HFFc6 (cell line): ENCODE measurements at regions not wholly inside any gene's neighbourhood (a gene's known extent, or its start where the extent isn't known, plus 50 kb on each side); places are given as distances from the start of the nearest gene placed in this dataset.
"Not testable (repeated sequence)": the region's sequence is repeated elsewhere in the genome, so short reads cannot be mapped to it uniquely, and the experiment has no call there.

Source experiments
- DNase-seq: peaks from one replicate; pipeline ENCODE4 v3.0.0-alpha.2; 2018
- H3K27ac Mint-ChIP-seq: 2 replicates; pipeline ENCODE4 v1.8.0; 2020; ENCODE audit warnings: mild to moderate bottlenecking, mixed read lengths
- H3K27me3 Mint-ChIP-seq: 2 replicates; pipeline ENCODE4 v1.8.0; 2021; ENCODE audit warnings: mild to moderate bottlenecking, moderate library complexity, mixed read lengths; ENCODE audit not compliant: insufficient read depth
- H3K36me3 Mint-ChIP-seq: 2 replicates; pipeline ENCODE4 v1.8.0; 2021; ENCODE audit warnings: low read depth, mixed read lengths
- H3K4me1 Mint-ChIP-seq: 2 replicates; pipeline ENCODE4 v1.8.0; 2020; ENCODE audit warnings: low read depth, mixed read lengths
- H3K4me3 Mint-ChIP-seq: 2 replicates; pipeline ENCODE4 v1.8.0; 2020; ENCODE audit warnings: mild to moderate bottlenecking, moderate library complexity, mixed read lengths
- H3K9me3 Mint-ChIP-seq: 2 replicates; pipeline ENCODE4 v1.8.0; 2020; ENCODE audit warnings: mild to moderate bottlenecking, mixed read lengths
- TF ChIP-seq, protein P1 (sequence below): fragments of 200-600 bp; sonication (generic); IDR thresholded peaks from 2 replicates; pipeline ENCODE4 v1.5.0; 2021; ENCODE audit warnings: antibody characterized with exemption, mild to moderate bottlenecking

DNA sequence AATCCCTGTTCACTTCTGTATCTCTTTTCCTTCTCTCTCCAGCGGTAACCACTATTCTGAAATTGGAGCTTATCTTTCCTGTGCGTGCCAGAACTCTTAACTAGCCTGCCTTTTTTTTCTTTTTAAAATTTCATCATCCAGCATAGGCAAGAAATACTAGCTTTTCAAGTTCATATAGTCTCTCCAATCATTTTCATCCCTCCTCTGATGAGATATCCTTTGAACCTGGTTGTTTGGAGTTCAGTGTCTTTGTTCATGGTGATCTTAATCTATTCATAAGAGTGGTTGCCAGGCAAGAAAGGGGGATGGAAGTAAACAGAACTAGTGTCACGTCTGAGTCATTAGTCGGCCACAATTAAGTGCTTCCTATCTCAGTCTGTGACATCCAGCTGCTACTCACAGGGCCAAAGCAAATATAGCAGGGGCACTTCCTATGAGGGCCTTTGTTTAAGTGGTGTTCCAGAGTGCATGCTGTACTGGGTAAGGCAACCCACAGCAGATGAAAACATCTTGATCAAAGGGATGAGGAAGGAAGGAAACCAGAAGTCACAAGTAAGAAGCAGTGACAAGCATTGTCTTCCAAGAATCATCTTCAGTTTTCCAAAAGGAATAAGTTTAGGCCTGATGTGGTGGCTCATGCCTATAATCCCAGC is 56.4 kb upstream of the XIAP start:
- TF ChIP-seq, protein P1, sequence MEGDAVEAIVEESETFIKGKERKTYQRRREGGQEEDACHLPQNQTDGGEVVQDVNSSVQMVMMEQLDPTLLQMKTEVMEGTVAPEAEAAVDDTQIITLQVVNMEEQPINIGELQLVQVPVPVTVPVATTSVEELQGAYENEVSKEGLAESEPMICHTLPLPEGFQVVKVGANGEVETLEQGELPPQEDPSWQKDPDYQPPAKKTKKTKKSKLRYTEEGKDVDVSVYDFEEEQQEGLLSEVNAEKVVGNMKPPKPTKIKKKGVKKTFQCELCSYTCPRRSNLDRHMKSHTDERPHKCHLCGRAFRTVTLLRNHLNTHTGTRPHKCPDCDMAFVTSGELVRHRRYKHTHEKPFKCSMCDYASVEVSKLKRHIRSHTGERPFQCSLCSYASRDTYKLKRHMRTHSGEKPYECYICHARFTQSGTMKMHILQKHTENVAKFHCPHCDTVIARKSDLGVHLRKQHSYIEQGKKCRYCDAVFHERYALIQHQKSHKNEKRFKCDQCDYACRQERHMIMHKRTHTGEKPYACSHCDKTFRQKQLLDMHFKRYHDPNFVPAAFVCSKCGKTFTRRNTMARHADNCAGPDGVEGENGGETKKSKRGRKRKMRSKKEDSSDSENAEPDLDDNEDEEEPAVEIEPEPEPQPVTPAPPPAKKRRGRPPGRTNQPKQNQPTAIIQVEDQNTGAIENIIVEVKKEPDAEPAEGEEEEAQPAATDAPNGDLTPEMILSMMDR = no peak
- Mint-ChIP-seq H3K4me3 (peak overlapping the region; percentile 29), H3K4me1 (peaks cover 34% of the 10 kb centered on the region), H3K36me3 (no peaks in the 10 kb centered on the region), H3K27me3 (no peaks in the 10 kb centered on the region; the same call in 1 of the 2 replicates), H3K27ac (peak overlapping the region; percentile 91), H3K9me3 (no peaks in the 10 kb centered on the region)
- DNase-seq = peak; percentile 81

DNA sequence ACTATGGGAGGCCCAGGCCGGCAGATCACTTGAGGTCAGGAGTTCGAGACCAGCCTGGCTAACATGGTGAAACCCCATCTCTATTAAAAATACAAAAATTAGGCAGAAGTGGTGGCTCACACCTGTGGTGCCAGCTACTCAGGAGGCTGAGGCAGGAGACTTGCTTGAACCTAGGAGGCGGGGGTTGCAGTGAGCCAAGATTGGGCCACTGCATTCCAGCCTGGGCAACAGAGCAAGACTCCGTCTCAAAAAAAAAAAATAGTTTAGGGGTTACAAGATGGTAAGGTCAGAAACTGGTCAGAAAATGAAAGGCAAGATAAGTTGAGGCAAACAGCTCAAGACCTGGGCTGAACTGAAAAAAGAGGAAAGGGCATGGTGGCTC is 55.9 kb upstream of the XIAP start:
- not testable (repeated sequence) for H3K36me3 Mint-ChIP-seq, H3K9me3 Mint-ChIP-seq, DNase-seq, H3K4me3 Mint-ChIP-seq, H3K27me3 Mint-ChIP-seq
- Mint-ChIP-seq H3K4me1 (peaks cover 34% of the 10 kb centered on the region), H3K27ac (peak overlapping the region; percentile 91)

DNA sequence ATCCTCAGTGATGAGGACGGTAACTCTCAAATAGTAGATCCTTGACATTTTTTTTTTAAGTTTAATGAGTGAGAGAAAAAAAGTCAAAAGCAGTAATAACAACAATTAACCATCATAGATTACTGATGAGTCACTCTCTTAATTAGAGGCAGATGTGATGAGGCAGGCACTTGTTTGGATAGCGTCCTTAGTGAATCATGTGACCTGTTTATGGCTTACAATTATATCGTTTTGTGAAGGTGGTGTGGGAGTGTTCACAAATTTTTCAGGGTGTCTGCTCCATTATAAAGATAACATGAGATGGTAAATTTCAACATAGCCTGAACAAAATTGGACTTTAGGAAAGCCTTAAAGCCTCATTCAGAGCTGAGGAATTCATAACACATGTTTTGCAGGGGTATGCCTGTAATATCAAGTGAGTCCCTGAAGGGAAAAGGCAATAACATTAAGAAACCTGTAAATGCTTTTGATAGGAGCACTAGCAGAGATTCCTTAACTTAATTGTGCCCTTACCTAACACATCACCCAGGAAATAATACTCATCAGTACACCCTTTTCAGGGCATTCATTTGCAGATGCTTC is 51.9 kb upstream of the XIAP start:
- peak; percentile 38 for DNase-seq
- H3K36me3 Mint-ChIP-seq = no peaks in the 10 kb centered on the region
- H3K27ac Mint-ChIP-seq = peak overlapping the region; percentile 60
- no peaks in the 10 kb centered on the region for H3K27me3 Mint-ChIP-seq
- H3K4me3 Mint-ChIP-seq = no peak overlapping the region
- TF ChIP-seq, protein P1 = no peak
- peaks cover 29% of the 10 kb centered on the region for H3K4me1 Mint-ChIP-seq
- no peaks in the 10 kb centered on the region for H3K9me3 Mint-ChIP-seq

DNA sequence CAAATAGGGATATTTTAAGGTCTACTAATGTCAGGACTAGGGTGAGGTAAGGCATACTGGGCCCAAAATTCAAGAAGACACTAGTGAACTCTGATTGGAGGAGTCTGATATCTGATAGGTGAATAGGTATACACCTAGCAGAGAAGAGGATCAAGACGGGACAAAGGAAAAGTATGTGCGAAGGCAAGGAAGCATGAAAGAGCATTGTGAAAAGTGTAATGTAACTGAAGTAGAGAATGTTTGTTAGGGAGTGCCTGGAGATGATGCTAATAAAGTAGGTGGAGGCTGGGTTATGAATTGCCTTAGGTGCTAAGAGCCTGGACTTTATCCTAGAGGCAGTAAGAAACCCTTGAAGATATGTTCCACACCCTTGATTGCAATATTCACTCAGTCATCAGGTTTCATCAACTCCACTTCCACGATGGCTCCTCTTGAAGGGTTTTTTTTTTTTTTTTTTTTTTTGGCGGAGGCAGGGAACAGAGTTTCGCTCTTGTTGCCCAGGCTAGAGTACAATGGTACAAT is 49.9 kb upstream of the XIAP start:
- no peak for DNase-seq
- Mint-ChIP-seq H3K36me3 (no peaks in the 10 kb centered on the region), H3K27me3 (no peaks in the 10 kb centered on the region), H3K9me3 (no peaks in the 10 kb centered on the region), H3K27ac (no peak overlapping the region), H3K4me1 (peaks cover 17% of the 10 kb centered on the region), H3K4me3 (no peak overlapping the region)
- TF ChIP-seq, protein P1 = no peak
